ENCODE measurements at regions not wholly inside any gene's neighbourhood (a gene's known extent, or its start where the extent isn't known, plus 50 kb on each side); places are given as distances from the start of the nearest gene placed in this dataset.

GRCh38 chr5:58403822-58404433 lies 56.0 kb downstream of the PLK2 start:
- Histone ChIP-seq H3K27ac (ENCODE audit: low read depth, low read length, poor library complexity, severe bottlenecking) (no peak overlapping the region), H3K36me3 (ENCODE audit: insufficient read depth, low read length, poor library complexity, severe bottlenecking) (no peaks in the 10 kb centered on the region), H3K4me3 (ENCODE audit: low read depth, low read length, poor library complexity, severe bottlenecking) (no peak overlapping the region), H3K4me1 (ENCODE audit: insufficient read depth, low read length, poor library complexity, severe bottlenecking) (no peaks in the 10 kb centered on the region), H3K9me3 (ENCODE audit: low read depth, low read length, poor library complexity, severe bottlenecking) (no peaks in the 10 kb centered on the region), H3K27me3 (replicated peaks; ENCODE audit: insufficient read depth, low read depth, low read length, poor library complexity) (no peaks in the 10 kb centered on the region)
- BruUV-seq (replicated peaks), result no TSS peak
- no peak for DNase-seq (ENCODE audit: low spot score)
- ChIA-PET POLR2A (ENCODE audit: low non-redundant PET) (no interaction called here), CTCF (no interaction called here)
- TF ChIP-seq CTCF (conservative IDR thresholded peaks at IDR 0.05; ENCODE audit: low read depth, low read length) (no peak), EZH2 (IDR thresholded peaks at IDR 0.05; ENCODE audit: borderline replicate concordance, low read depth, low read length, poor library complexity, severe bottlenecking) (no peak)
- intact Hi-C loops (cut with micrococcal nuclease; ENCODE audit: unreplicated experiment), result no loop called here

- Histone ChIP-seq H3K27me3 (replicated peaks; ENCODE audit: insufficient read depth, low read depth, low read length, poor library complexity) (no peaks in the 10 kb centered on the region), H3K9me3 (ENCODE audit: low read depth, low read length, poor library complexity, severe bottlenecking) (no peaks in the 10 kb centered on the region), H3K4me3 (ENCODE audit: low read depth, low read length, poor library complexity, severe bottlenecking) (no peak overlapping the region), H3K27ac (ENCODE audit: low read depth, low read length, poor library complexity, severe bottlenecking) (no peak overlapping the region), H3K4me1 (ENCODE audit: insufficient read depth, low read length, poor library complexity, severe bottlenecking) (no peaks in the 10 kb centered on the region), H3K36me3 (ENCODE audit: insufficient read depth, low read length, poor library complexity, severe bottlenecking) (no peaks in the 10 kb centered on the region)
- ChIA-PET POLR2A (ENCODE audit: low non-redundant PET) (no interaction called here), CTCF (no interaction called here)
- no TSS peak for BruUV-seq (replicated peaks)
- intact Hi-C loops (cut with micrococcal nuclease; ENCODE audit: unreplicated experiment), result no loop called here
- no peak for DNase-seq (ENCODE audit: low spot score)
- no peak for TF ChIP-seq CTCF (conservative IDR thresholded peaks at IDR 0.05; ENCODE audit: low read depth, low read length)
- TF ChIP-seq EZH2 (IDR thresholded peaks at IDR 0.05; ENCODE audit: borderline replicate concordance, low read depth, low read length, poor library complexity, severe bottlenecking), result no peak
These were observed 58.2 kb downstream of the PLK2 start for GRCh38 chr5:58401701-58402100.

- intact Hi-C loops (cut with micrococcal nuclease; ENCODE audit: unreplicated experiment), result no loop called here
- H3K4me1 ChIP-seq (ENCODE audit: insufficient read depth, low read length, poor library complexity, severe bottlenecking), result no peaks in the 10 kb centered on the region
- TF ChIP-seq CTCF (conservative IDR thresholded peaks at IDR 0.05; ENCODE audit: low read depth, low read length) (no peak), EZH2 (IDR thresholded peaks at IDR 0.05; ENCODE audit: borderline replicate concordance, low read depth, low read length, poor library complexity, severe bottlenecking) (no peak)
- H3K27me3 ChIP-seq (replicated peaks; ENCODE audit: insufficient read depth, low read depth, low read length, poor library complexity), result no peaks in the 10 kb centered on the region
- no peaks in the 10 kb centered on the region for H3K36me3 ChIP-seq (ENCODE audit: insufficient read depth, low read length, poor library complexity, severe bottlenecking)
- no peak overlapping the region for H3K4me3 ChIP-seq (ENCODE audit: low read depth, low read length, poor library complexity, severe bottlenecking)
- H3K9me3 ChIP-seq (ENCODE audit: low read depth, low read length, poor library complexity, severe bottlenecking), result no peaks in the 10 kb centered on the region
- CTCF ChIA-PET, result no interaction called here
- no peak overlapping the region for H3K27ac ChIP-seq (ENCODE audit: low read depth, low read length, poor library complexity, severe bottlenecking)
- POLR2A ChIA-PET (ENCODE audit: low non-redundant PET), result no interaction called here
- DNase-seq (ENCODE audit: low spot score), result no peak
- no TSS peak for BruUV-seq (replicated peaks)
These were observed 59.1 kb downstream of the PLK2 start for GRCh38 chr5:58400737-58401136.
